AG04449 (cell line): ENCODE measurements at regions not wholly inside any gene's neighbourhood (a gene's known extent, or its start where the extent isn't known, plus 50 kb on each side); places are given as distances from the start of the nearest gene placed in this dataset.
"Not testable (repeated sequence)": the region's sequence is repeated elsewhere in the genome, so short reads cannot be mapped to it uniquely, and the experiment has no call there.

Source experiments
- CTCF ChIA-PET: fragments of 350-600 bp; formaldehyde crosslinking; extraction: SDS; loops from one replicate; lab custom pipeline; 2021; ENCODE audit warnings: antibody characterized with exemption; lab: Yijun Ruan, JAX
- POLR2A ChIA-PET: fragments of 400-600, 350-600 bp; formaldehyde crosslinking; extraction: SDS; loops from one replicate; lab custom pipeline; 2020; ENCODE audit warnings: antibody characterized with exemption, inconsistent platforms; lab: Yijun Ruan, JAX
- DNase-seq: peaks from one replicate; pipeline ENCODE4 v3.0.0-alpha.2; 2010; ENCODE audit warnings: low read depth, low spot score
- H3K4me3 ChIP-seq: 2 replicates; pipeline ENCODE4 v1.5.1; 2011; ENCODE audit warnings: low read depth, mild to moderate bottlenecking, control low read depth, low read length
- TF ChIP-seq, protein P1 (sequence below): IDR thresholded peaks from one replicate; pipeline ENCODE4 v1.5.1; 2011; ENCODE audit warnings: mild to moderate bottlenecking, moderate library complexity, low read length, control low read depth, inconsistent platforms; ENCODE audit not compliant: insufficient read depth; ENCODE audit errors: missing control alignments

DNA sequence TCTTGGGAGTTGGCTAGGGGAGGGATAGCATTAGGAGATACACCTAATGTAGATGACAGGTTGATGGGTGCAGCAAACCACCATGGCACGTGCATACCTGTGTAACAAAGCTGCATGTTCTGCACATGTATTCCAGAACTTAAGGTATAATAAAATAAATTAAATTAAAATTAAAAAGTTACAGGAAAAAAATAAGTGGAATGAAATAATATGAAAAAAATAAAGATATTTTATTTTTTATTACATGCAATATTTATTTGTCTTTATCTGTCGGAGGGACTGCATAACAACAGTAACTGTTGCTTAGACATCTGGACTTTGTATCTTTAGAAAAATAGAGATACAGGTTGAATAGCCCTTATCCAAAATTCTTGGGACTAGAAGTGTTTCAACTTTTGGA is 597.4 kb upstream of the CCDC179 start:
- ChIA-PET CTCF (no interaction called here), POLR2A (no interaction called here)
- TF ChIP-seq, protein P1, sequence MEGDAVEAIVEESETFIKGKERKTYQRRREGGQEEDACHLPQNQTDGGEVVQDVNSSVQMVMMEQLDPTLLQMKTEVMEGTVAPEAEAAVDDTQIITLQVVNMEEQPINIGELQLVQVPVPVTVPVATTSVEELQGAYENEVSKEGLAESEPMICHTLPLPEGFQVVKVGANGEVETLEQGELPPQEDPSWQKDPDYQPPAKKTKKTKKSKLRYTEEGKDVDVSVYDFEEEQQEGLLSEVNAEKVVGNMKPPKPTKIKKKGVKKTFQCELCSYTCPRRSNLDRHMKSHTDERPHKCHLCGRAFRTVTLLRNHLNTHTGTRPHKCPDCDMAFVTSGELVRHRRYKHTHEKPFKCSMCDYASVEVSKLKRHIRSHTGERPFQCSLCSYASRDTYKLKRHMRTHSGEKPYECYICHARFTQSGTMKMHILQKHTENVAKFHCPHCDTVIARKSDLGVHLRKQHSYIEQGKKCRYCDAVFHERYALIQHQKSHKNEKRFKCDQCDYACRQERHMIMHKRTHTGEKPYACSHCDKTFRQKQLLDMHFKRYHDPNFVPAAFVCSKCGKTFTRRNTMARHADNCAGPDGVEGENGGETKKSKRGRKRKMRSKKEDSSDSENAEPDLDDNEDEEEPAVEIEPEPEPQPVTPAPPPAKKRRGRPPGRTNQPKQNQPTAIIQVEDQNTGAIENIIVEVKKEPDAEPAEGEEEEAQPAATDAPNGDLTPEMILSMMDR: no peak
- DNase-seq: no peak
- H3K4me3 ChIP-seq: no peak overlapping the region

DNA sequence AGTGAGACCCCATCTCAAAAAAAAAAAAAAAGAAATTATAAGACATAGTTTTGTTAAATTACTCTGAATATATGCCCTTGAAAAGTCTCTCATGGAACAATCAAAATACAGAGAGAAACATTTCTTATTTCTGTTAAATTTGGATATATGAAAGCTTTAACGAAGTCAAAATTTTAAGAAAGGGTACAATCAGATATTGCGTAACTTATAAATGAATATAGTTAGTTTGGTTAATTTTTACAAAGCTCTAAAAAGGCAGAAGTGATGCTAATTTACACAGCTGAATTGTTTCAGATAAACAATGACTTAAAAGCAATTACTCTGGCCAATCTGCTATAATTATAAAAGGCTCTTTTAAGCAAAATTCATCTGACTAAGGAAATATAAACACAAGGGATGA is 611.6 kb upstream of the CCDC179 start:
- TF ChIP-seq, protein P1: no peak
- H3K4me3 ChIP-seq: no peak overlapping the region
- POLR2A ChIA-PET: no interaction called here
- no peak for DNase-seq
- CTCF ChIA-PET: no interaction called here

DNA sequence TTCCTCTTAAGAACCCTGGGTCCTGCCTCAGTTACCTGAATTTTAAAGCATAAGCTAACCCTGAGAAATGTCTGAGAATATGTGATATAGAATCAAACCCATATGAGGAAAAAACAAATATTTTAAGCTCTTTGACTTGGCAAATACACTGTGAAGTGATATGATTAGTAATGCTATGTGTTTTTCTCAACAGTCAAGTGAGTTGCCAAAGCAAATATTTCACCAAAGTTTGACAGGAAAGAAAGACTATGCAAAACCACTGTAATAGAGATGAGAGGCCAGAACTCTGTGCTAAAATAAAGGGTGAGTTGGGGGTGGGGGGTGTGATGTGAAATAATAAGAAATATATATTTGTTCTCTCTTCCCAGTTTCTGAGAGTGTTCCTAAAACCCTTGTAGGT is 613.5 kb upstream of the CCDC179 start:
- H3K4me3 ChIP-seq: no peak overlapping the region
- ChIA-PET CTCF (no interaction called here), POLR2A (no interaction called here)
- TF ChIP-seq, protein P1: no peak
- no peak for DNase-seq

DNA sequence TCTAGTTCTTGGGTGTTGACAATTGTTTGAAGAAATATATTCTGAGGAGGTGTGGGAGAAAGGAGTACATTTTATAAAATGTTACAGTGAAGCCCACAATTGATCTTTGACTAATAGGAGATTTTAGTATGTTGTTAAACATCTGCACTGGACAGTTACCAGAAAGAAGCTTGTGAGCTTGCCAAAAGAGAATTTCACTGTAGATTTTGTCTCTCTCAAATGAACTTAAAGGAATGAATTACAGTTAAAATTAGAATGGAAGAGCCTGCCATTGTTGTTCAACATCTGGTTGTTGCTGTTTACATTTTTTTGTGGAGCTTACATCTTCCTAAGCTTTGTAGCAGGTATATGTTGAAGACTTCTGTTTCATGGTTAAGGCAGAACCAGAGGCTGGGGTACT is 620.5 kb upstream of the CCDC179 start:
- ChIA-PET POLR2A (no interaction called here), CTCF (interaction anchor here (0.8 kb wide), 1 partner anchor 16 kb away, joined by 3 read pairs; no protein-coding TSS in a partner anchor)
- DNase-seq: no peak
- no peak overlapping the region for H3K4me3 ChIP-seq
- TF ChIP-seq, protein P1: no peak

DNA sequence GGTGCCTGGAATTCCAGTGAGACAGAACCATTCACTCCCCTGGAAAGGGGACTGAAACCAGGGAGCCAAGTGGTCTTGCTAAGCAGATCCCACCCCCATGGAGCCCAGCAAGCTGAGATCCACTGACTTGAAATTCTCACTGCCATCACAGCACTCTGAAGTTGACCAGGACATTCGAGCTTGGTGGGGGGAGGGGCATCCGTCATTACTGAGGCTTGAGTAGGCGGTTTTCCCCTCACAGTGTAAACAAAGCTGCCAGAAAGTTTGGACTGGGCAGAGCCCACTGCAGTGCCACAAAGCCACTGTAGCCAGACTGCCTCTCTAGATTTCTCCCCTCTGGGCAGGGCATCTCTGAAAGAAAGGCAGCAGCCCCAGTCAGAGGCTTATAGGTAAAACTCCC is 623.9 kb upstream of the CCDC179 start:
- H3K4me3 ChIP-seq, CTCF ChIA-PET, POLR2A ChIA-PET, DNase-seq: not testable (repeated sequence)

DNA sequence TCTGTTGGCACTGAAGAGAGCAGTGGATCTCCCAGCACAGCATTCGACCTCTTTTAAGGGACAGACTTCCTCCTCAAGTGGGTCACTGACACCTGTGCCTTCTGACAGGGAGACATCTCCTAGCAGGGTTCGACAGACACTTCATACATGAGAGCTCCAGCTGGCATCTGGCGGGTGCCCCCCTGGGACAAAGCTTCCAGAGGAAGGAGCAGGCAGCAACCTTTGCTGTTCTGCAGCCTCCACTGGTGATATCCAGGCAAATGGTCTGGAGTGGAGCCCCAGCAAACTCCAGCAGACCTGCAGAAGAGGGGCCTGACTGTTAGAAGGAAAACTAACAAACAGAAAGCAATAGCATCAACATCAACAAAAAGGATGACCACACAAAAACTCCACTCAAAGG is 624.3 kb upstream of the CCDC179 start:
- H3K4me3 ChIP-seq, DNase-seq, CTCF ChIA-PET, POLR2A ChIA-PET: not testable (repeated sequence)

DNA sequence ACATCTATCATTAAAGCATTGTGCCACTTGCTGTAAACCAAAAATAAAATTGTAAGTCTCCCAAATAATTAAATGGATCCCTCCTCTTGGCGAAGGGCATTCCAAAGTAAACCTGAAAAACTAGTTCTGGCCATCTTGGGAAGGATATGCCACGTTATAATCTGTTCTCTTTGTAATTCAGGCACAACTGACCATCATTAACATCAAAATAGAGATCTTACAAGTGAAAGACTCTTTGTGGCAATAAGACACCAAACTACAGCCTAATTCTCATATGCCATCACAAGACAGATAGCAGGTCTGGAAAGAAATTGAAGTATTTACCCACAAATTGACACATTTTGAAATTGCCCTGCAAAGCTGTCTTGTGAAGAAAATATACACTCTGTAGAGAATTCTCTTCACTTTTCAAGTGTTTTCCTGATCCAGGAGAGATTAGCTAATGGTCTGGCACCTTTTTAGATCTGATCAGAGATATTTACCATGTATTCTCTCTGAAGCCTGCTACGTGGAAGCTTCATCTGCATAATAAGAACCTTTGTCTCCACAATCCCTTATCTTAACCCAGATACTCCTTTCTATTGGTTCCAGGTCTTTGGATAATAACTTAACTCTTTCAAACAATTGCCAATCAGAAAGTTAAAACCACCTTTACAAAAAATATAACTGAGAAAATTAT is 630.4 kb upstream of the CCDC179 start:
- POLR2A ChIA-PET: interaction anchor here (0.7 kb wide), 1 partner anchor 375 kb away, joined by 3 read pairs; no protein-coding TSS in a partner anchor
- no peak overlapping the region for H3K4me3 ChIP-seq
- no peak for DNase-seq
- CTCF ChIA-PET: no interaction called here
- TF ChIP-seq, protein P1: no peak
